Activated naive CD8-positive, alpha-beta T cell treated with anti-CD3 and anti-CD28 coated beads, Interleukin-2, amount 50 U/mL, for 24 hours (primary cell): ENCODE measurements at regions not wholly inside any gene's neighbourhood (a gene's known extent, or its start where the extent isn't known, plus 50 kb on each side); places are given as distances from the start of the nearest gene placed in this dataset.
"Not testable (repeated sequence)": the region's sequence is repeated elsewhere in the genome, so short reads cannot be mapped to it uniquely, and the experiment has no call there.

Experiments
- ATAC-seq: fragments of 150-1000 bp; cut with Tn5 transposase; one replicate; pipeline ENCODE4 v1.10.0; 2021
- DNase-seq: peaks from one replicate; pipeline ENCODE4 v3.0.0; 2021
- H3K27ac Mint-ChIP-seq: one replicate; pipeline ENCODE4 v1.8.0; 2021; ENCODE audit warnings: mild to moderate bottlenecking, mixed read lengths
- H3K27me3 Mint-ChIP-seq: one replicate; pipeline ENCODE4 v1.8.0; 2021; ENCODE audit warnings: mixed read lengths
- H3K36me3 Mint-ChIP-seq: one replicate; pipeline ENCODE4 v1.8.0; 2021; ENCODE audit warnings: low read depth, mixed read lengths
- H3K4me1 Mint-ChIP-seq: one replicate; pipeline ENCODE4 v1.8.0; 2021; ENCODE audit warnings: mixed read lengths
- H3K4me3 Mint-ChIP-seq: one replicate; pipeline ENCODE4 v1.8.0; 2021; ENCODE audit warnings: mild to moderate bottlenecking, moderate library complexity, mixed read lengths
- H3K9me3 Mint-ChIP-seq: one replicate; pipeline ENCODE4 v1.8.0; 2021; ENCODE audit warnings: mixed read lengths

GRCh38 chr6:26185802-26186201 lies 98.6 kb downstream of the HFE start:
- Mint-ChIP-seq H3K27ac (no peak overlapping the region), H3K4me1 (peaks cover 66% of the 10 kb centered on the region), H3K9me3 (no peaks in the 10 kb centered on the region), H3K36me3 (peaks cover 2% of the 10 kb centered on the region), H3K27me3 (peaks cover 5% of the 10 kb centered on the region), H3K4me3 (no peak overlapping the region)
- ATAC-seq: no peak
- DNase-seq: no peak

- peaks cover 2% of the 10 kb centered on the region for H3K36me3 Mint-ChIP-seq
- peak overlapping the region; percentile 26 for H3K27ac Mint-ChIP-seq
- no peak for ATAC-seq
- no peak for DNase-seq
- H3K4me3 Mint-ChIP-seq: no peak overlapping the region
- peaks cover 5% of the 10 kb centered on the region for H3K27me3 Mint-ChIP-seq
- no peaks in the 10 kb centered on the region for H3K9me3 Mint-ChIP-seq
- peaks cover 59% of the 10 kb centered on the region for H3K4me1 Mint-ChIP-seq
Observed at GRCh38 chr6:26186652-26187051, 99.4 kb downstream of the HFE start.

- Mint-ChIP-seq H3K27me3 (peaks cover 5% of the 10 kb centered on the region), H3K4me3 (peak overlapping the region; percentile 85), H3K4me1 (peaks cover 59% of the 10 kb centered on the region), H3K9me3 (no peaks in the 10 kb centered on the region), H3K27ac (peak overlapping the region; percentile 96), H3K36me3 (peaks cover 2% of the 10 kb centered on the region)
- no peak for DNase-seq
- no peak for ATAC-seq
Observed at GRCh38 chr6:26187292-26187691, 100.1 kb downstream of the HFE start.

GRCh38 chr6:26187981-26188635 lies 100.9 kb downstream of the HFE start:
- peak overlapping the region; percentile 96 for H3K27ac Mint-ChIP-seq
- peak; percentile 56 for DNase-seq
- peaks cover 54% of the 10 kb centered on the region for H3K4me1 Mint-ChIP-seq
- peaks cover 2% of the 10 kb centered on the region for H3K36me3 Mint-ChIP-seq
- peak overlapping the region; percentile 85 for H3K4me3 Mint-ChIP-seq
- peaks cover 5% of the 10 kb centered on the region for H3K27me3 Mint-ChIP-seq
- no peaks in the 10 kb centered on the region for H3K9me3 Mint-ChIP-seq
- ATAC-seq: no peak

- DNase-seq, ATAC-seq, H3K4me3 Mint-ChIP-seq, H3K27me3 Mint-ChIP-seq, H3K9me3 Mint-ChIP-seq, H3K36me3 Mint-ChIP-seq, H3K27ac Mint-ChIP-seq: not testable (repeated sequence)
- H3K4me1 Mint-ChIP-seq: peaks cover 52% of the 10 kb centered on the region
Observed at GRCh38 chr6:26191512-26191911, 104.3 kb downstream of the HFE start.

GRCh38 chr6:26193467-26194328 lies 106.5 kb downstream of the HFE start:
- peaks cover 5% of the 10 kb centered on the region for H3K27me3 Mint-ChIP-seq
- H3K9me3 Mint-ChIP-seq: no peaks in the 10 kb centered on the region
- H3K4me3 Mint-ChIP-seq: no peak overlapping the region
- peak overlapping the region; percentile 99 for H3K27ac Mint-ChIP-seq
- peaks cover 11% of the 10 kb centered on the region for H3K36me3 Mint-ChIP-seq
- no peak for ATAC-seq
- H3K4me1 Mint-ChIP-seq: peaks cover 45% of the 10 kb centered on the region
- DNase-seq: no peak

- peak overlapping the region; percentile 97 for H3K4me3 Mint-ChIP-seq
Observed at GRCh38 chr6:26194329-26194701, 107.1 kb downstream of the HFE start.

GRCh38 chr6:26194816-26195375 lies 107.7 kb downstream of the HFE start:
- Mint-ChIP-seq H3K36me3 (peaks cover 9% of the 10 kb centered on the region), H3K4me3 (peak overlapping the region; percentile 97), H3K9me3 (no peaks in the 10 kb centered on the region), H3K4me1 (peaks cover 46% of the 10 kb centered on the region), H3K27ac (peak overlapping the region; percentile 99), H3K27me3 (peaks cover 3% of the 10 kb centered on the region)
- DNase-seq (no peak), ATAC-seq (no peak)

More at GRCh38 chr6:26194329-26194701, 107.1 kb downstream of the HFE start:
- H3K4me1 Mint-ChIP-seq: peaks cover 46% of the 10 kb centered on the region
- no peaks in the 10 kb centered on the region for H3K9me3 Mint-ChIP-seq
- ATAC-seq (no peak), DNase-seq (no peak)
- H3K27me3 Mint-ChIP-seq: peaks cover 3% of the 10 kb centered on the region
- peaks cover 9% of the 10 kb centered on the region for H3K36me3 Mint-ChIP-seq
- H3K27ac Mint-ChIP-seq: peak overlapping the region; percentile 99

- Mint-ChIP-seq H3K27ac (peak overlapping the region; percentile 99), H3K9me3 (no peaks in the 10 kb centered on the region), H3K4me3 (peak overlapping the region; percentile 97), H3K4me1 (peaks cover 50% of the 10 kb centered on the region), H3K36me3 (peaks cover 9% of the 10 kb centered on the region), H3K27me3 (peaks cover 3% of the 10 kb centered on the region)
- peak; percentile 73 for DNase-seq
- ATAC-seq: peak; percentile 39
Observed at GRCh38 chr6:26195376-26195923, 108.2 kb downstream of the HFE start.

GRCh38 chr6:26195924-26196845 lies 109.0 kb downstream of the HFE start:
- no peaks in the 10 kb centered on the region for H3K9me3 Mint-ChIP-seq
- DNase-seq (peak; percentile 61), ATAC-seq (no peak)
- peak overlapping the region; percentile 99 for H3K27ac Mint-ChIP-seq
- peaks cover 3% of the 10 kb centered on the region for H3K27me3 Mint-ChIP-seq
- H3K4me1 Mint-ChIP-seq: peaks cover 53% of the 10 kb centered on the region
- peak overlapping the region; percentile 97 for H3K4me3 Mint-ChIP-seq
- peaks cover 9% of the 10 kb centered on the region for H3K36me3 Mint-ChIP-seq

- Mint-ChIP-seq H3K9me3 (no peaks in the 10 kb centered on the region), H3K4me1 (peaks cover 57% of the 10 kb centered on the region), H3K27me3 (peaks cover 3% of the 10 kb centered on the region), H3K4me3 (peak overlapping the region; percentile 97), H3K27ac (peak overlapping the region; percentile 99), H3K36me3 (peaks cover 9% of the 10 kb centered on the region)
- ATAC-seq (peak; percentile 23), DNase-seq (peak; percentile 71)
Observed at GRCh38 chr6:26196846-26197635, 109.8 kb downstream of the HFE start.

- H3K36me3 Mint-ChIP-seq: peaks cover 9% of the 10 kb centered on the region
- DNase-seq: no peak
- H3K9me3 Mint-ChIP-seq: no peaks in the 10 kb centered on the region
- no peak for ATAC-seq
- peaks cover 3% of the 10 kb centered on the region for H3K27me3 Mint-ChIP-seq
- H3K4me1 Mint-ChIP-seq: peaks cover 57% of the 10 kb centered on the region
- H3K4me3 Mint-ChIP-seq: peak overlapping the region; percentile 97
- H3K27ac Mint-ChIP-seq: peak overlapping the region; percentile 99
Observed at GRCh38 chr6:26197636-26197932, 110.4 kb downstream of the HFE start.

GRCh38 chr6:26197933-26198721 lies 110.9 kb downstream of the HFE start:
- Mint-ChIP-seq H3K36me3 (peaks cover 9% of the 10 kb centered on the region), H3K4me3 (peak overlapping the region; percentile 97), H3K27me3 (peaks cover 3% of the 10 kb centered on the region), H3K27ac (peak overlapping the region; percentile 99), H3K9me3 (no peaks in the 10 kb centered on the region), H3K4me1 (peaks cover 58% of the 10 kb centered on the region)
- ATAC-seq: no peak
- DNase-seq: peak; percentile 59
